ENCODE measurements at regions not wholly inside any gene's neighbourhood (a gene's known extent, or its start where the extent isn't known, plus 50 kb on each side); places are given as distances from the start of the nearest gene placed in this dataset.

DNA sequence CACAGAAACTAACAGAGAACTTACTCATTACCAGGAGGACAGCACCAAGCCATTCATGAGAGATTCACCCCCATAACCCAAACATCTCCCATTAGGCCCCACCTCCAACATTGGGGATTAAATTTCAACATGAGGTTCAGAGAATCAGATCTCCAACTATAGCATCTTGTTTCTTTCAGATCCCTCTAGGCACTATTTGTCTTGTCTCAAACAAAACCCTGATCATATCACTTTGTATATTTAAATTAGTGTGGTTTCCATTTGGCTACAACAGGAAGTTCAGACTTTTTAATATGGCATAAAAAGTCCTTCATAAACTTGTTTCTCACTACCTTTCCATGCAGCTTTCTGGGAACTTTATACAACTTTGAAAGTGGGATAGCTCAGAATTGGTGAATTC, 699.0 kb upstream of the MIR17HG start:
- TF ChIP-seq, protein P1, sequence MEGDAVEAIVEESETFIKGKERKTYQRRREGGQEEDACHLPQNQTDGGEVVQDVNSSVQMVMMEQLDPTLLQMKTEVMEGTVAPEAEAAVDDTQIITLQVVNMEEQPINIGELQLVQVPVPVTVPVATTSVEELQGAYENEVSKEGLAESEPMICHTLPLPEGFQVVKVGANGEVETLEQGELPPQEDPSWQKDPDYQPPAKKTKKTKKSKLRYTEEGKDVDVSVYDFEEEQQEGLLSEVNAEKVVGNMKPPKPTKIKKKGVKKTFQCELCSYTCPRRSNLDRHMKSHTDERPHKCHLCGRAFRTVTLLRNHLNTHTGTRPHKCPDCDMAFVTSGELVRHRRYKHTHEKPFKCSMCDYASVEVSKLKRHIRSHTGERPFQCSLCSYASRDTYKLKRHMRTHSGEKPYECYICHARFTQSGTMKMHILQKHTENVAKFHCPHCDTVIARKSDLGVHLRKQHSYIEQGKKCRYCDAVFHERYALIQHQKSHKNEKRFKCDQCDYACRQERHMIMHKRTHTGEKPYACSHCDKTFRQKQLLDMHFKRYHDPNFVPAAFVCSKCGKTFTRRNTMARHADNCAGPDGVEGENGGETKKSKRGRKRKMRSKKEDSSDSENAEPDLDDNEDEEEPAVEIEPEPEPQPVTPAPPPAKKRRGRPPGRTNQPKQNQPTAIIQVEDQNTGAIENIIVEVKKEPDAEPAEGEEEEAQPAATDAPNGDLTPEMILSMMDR (conservative IDR thresholded peaks at IDR 0.05; ENCODE audit: low read depth, low read length), result no peak
- TF ChIP-seq EZH2phosphoT487 (IDR thresholded peaks at IDR 0.05; ENCODE audit: borderline replicate concordance, low read length) (no peak), EZH2 (IDR thresholded peaks at IDR 0.05; ENCODE audit: low read length, unreplicated experiment) (no peak)
